PC-3 (cell line): ENCODE measurements at regions not wholly inside any gene's neighbourhood (a gene's known extent, or its start where the extent isn't known, plus 50 kb on each side); places are given as distances from the start of the nearest gene placed in this dataset.

Experiments used
- ATAC-seq: fragments of 200-7000 bp; cut with Tn5 transposase; 2 replicates; pipeline ENCODE4 v1.9.1; 2020; ENCODE audit warnings: mild to moderate bottlenecking, moderate library complexity
- BruUV-seq: library from RNA; stranded (reverse); fragments of 400-500 nt; replicated peaks from 2 replicates; lab custom pipeline; 2021; lab: Mats Ljungman, UMichigan
- CTCF ChIA-PET: fragments of 300-600 bp; sonication (Branson Sonifier 250); formaldehyde crosslinking; loops from one replicate; lab custom pipeline; 2022; ENCODE audit warnings: antibody characterized with exemption; lab: Charles Lee
- POLR2A ChIA-PET: fragments of 300-600 bp; sonication (Branson Sonifier 250); formaldehyde crosslinking; loops from one replicate; lab custom pipeline; 2022; ENCODE audit warnings: antibody characterized with exemption; ENCODE audit not compliant: unreplicated experiment; lab: Charles Lee
- DNase-seq: peaks from one replicate; pipeline ENCODE4 v3.0.0-alpha.2; 2015
- H2AFZ ChIP-seq: fragments of 300-600 bp; sonication (generic); 2 replicates; pipeline ENCODE4 v1.6.0; 2016; ENCODE audit warnings: antibody characterized with exemption, low read length
- H3F3A ChIP-seq: fragments of 300-600 bp; sonication (generic); one replicate; pipeline ENCODE4 v1.6.0; 2017; ENCODE audit warnings: antibody characterized with exemption, low read length, control low read depth, mild to moderate bottlenecking; ENCODE audit not compliant: unreplicated experiment
- H3K27ac ChIP-seq: fragments of 300-600 bp; sonication (generic); 2 replicates; pipeline ENCODE4 v1.5.1; 2016; ENCODE audit warnings: mild to moderate bottlenecking, low read length
- H3K27me3 ChIP-seq: fragments of 300-600 bp; sonication (generic); 2 replicates; pipeline ENCODE4 v1.6.1; 2016; ENCODE audit warnings: low read length, mixed read lengths
- H3K36me3 ChIP-seq: fragments of 300-600 bp; sonication (generic); 2 replicates; pipeline ENCODE4 v1.6.1; 2016; ENCODE audit warnings: low read depth, mixed run types, low read length, mixed read lengths
- H3K4me1 ChIP-seq: fragments of 300-600 bp; sonication (generic); 2 replicates; pipeline ENCODE4 v1.5.1; 2016; ENCODE audit warnings: low read length; ENCODE audit not compliant: insufficient read depth
- H3K4me2 ChIP-seq: fragments of 300-600 bp; sonication (generic); 2 replicates; pipeline ENCODE4 v1.6.0; 2016; ENCODE audit warnings: low read length
- H3K4me3 ChIP-seq: fragments of 300-600 bp; sonication (generic); 2 replicates; pipeline ENCODE4 v1.5.1; 2016; ENCODE audit warnings: mild to moderate bottlenecking, low read length, mixed read lengths
- H3K79me2 ChIP-seq: fragments of 300-600 bp; sonication (generic); 2 replicates; pipeline ENCODE4 v1.6.1; 2017; ENCODE audit warnings: low read length, mixed read lengths
- H3K9ac ChIP-seq: fragments of 300-600 bp; sonication (generic); 2 replicates; pipeline ENCODE4 v1.6.0; 2016; ENCODE audit warnings: mild to moderate bottlenecking, low read length
- H3K9me2 ChIP-seq: fragments of 300-600 bp; sonication (generic); replicated peaks from 2 replicates; pipeline ENCODE4 v1.6.1; 2016; ENCODE audit warnings: mixed run types, low read length, mixed read lengths
- H3K9me3 ChIP-seq: fragments of 300-600 bp; sonication (generic); 2 replicates; pipeline ENCODE4 v1.6.1; 2016; ENCODE audit warnings: low read length, mixed read lengths
- H4K20me1 ChIP-seq: fragments of 300-600 bp; sonication (generic); 2 replicates; pipeline ENCODE4 v1.6.1; 2016; ENCODE audit warnings: low read length, mixed read lengths
- CTCF ChIP-seq: fragments of 300-600 bp; sonication (generic); conservative IDR thresholded peaks from 2 replicates; pipeline ENCODE4 v1.5.1; 2017; ENCODE audit warnings: antibody characterized with exemption, low read depth, mild to moderate bottlenecking, low read length
- EZH2 ChIP-seq: fragments of 300-600 bp; sonication (generic); IDR thresholded peaks from one replicate; pipeline ENCODE4 v1.6.1; 2017; ENCODE audit warnings: antibody characterized with exemption, mild to moderate bottlenecking, low read length; ENCODE audit not compliant: unreplicated experiment
- EZH2phosphoT487 ChIP-seq: fragments of 300-600 bp; sonication (generic); IDR thresholded peaks from 2 replicates; pipeline ENCODE4 v1.6.1; 2018; ENCODE audit warnings: mild to moderate bottlenecking, antibody characterized with exemption, low read length, borderline replicate concordance
- intact Hi-C: fragments of 100-400 bp; cut with micrococcal nuclease; formaldehyde crosslinking; loops from 2 replicates; pipeline ENCODE4 v1.9.0; 2023

- POLR2A ChIA-PET: no interaction called here
- intact Hi-C loops: no loop called here
- DNase-seq: no peak
These were observed 268.3 kb downstream of the GADD45G start for GRCh38 chr9:89872913-89873707.

GRCh38 chr9:89873801-89874200, 269.0 kb downstream of the GADD45G start:
- Histone ChIP-seq H3K4me2 (no peak overlapping the region), H3K79me2 (no peaks in the 10 kb centered on the region), H3K9me3 (no peaks in the 10 kb centered on the region), H3K4me3 (no peak overlapping the region), H3K27me3 (0 out of 2 replicates have a peak, but pooled peaks cover 9% of the 10 kb centered on the region), H2AFZ (no peak overlapping the region), H3K9ac (no peak overlapping the region), H3F3A (no peaks in the 10 kb centered on the region), H3K27ac (no peak overlapping the region), H3K9me2 (no peaks in the 10 kb centered on the region), H3K4me1 (no peaks in the 10 kb centered on the region), H3K36me3 (no peaks in the 10 kb centered on the region), H4K20me1 (no peaks in the 10 kb centered on the region)
- intact Hi-C loops: no loop called here
- no peak for DNase-seq
- CTCF ChIA-PET: no interaction called here
- no peak for TF ChIP-seq EZH2phosphoT487
- ATAC-seq: no peak
- POLR2A ChIA-PET: no interaction called here
- no TSS peak for BruUV-seq

More at GRCh38 chr9:89872913-89873707, 268.3 kb downstream of the GADD45G start:
- Histone ChIP-seq H2AFZ (no peak overlapping the region), H4K20me1 (no peaks in the 10 kb centered on the region), H3F3A (no peaks in the 10 kb centered on the region), H3K79me2 (no peaks in the 10 kb centered on the region), H3K36me3 (no peaks in the 10 kb centered on the region), H3K4me2 (no peak overlapping the region), H3K9ac (no peak overlapping the region), H3K27me3 (0 out of 2 replicates have a peak, but pooled peaks cover 9% of the 10 kb centered on the region), H3K27ac (no peak overlapping the region), H3K4me1 (no peaks in the 10 kb centered on the region), H3K9me3 (no peaks in the 10 kb centered on the region), H3K4me3 (no peak overlapping the region), H3K9me2 (no peaks in the 10 kb centered on the region)
- TF ChIP-seq EZH2phosphoT487 (no peak), EZH2 (no peak), CTCF (no peak)
- BruUV-seq: no TSS peak
- CTCF ChIA-PET: no interaction called here
- ATAC-seq: no peak

GRCh38 chr9:89874351-89875321, 269.8 kb downstream of the GADD45G start:
- Histone ChIP-seq H3K27me3 (0 out of 2 replicates have a peak, but pooled peaks cover 9% of the 10 kb centered on the region), H3K79me2 (no peaks in the 10 kb centered on the region), H3F3A (no peaks in the 10 kb centered on the region), H3K36me3 (no peaks in the 10 kb centered on the region), H3K9ac (no peak overlapping the region), H3K4me3 (no peak overlapping the region), H3K27ac (no peak overlapping the region), H2AFZ (no peak overlapping the region), H3K4me2 (no peak overlapping the region), H3K4me1 (no peaks in the 10 kb centered on the region), H3K9me2 (no peaks in the 10 kb centered on the region), H3K9me3 (no peaks in the 10 kb centered on the region), H4K20me1 (no peaks in the 10 kb centered on the region)
- BruUV-seq: no TSS peak
- ATAC-seq (no peak), DNase-seq (no peak)
- TF ChIP-seq CTCF: no peak
- no peak for TF ChIP-seq EZH2phosphoT487
- no peak for TF ChIP-seq EZH2
- POLR2A ChIA-PET: no interaction called here
- intact Hi-C loops: no loop called here
- CTCF ChIA-PET: no interaction called here
